ENCODE measurements at regions not wholly inside any gene's neighbourhood (a gene's known extent, or its start where the extent isn't known, plus 50 kb on each side); places are given as distances from the start of the nearest gene placed in this dataset.
A peak's percentile ranks its signal among the peaks of the same experiment; 100 is the strongest.

GRCh38 chr19:31111741-31112140, 237.5 kb downstream of the TSHZ3 start:
- Histone ChIP-seq H3K4me3 (no peak overlapping the region), H3K27me3 (ENCODE audit: low read depth) (peaks cover 95% of the 10 kb centered on the region), H3K36me3 (no peaks in the 10 kb centered on the region), H3K9me3 (replicated peaks) (no peaks in the 10 kb centered on the region), H3K4me1 (no peaks in the 10 kb centered on the region), H3K27ac (replicated peaks) (no peak overlapping the region)
- intact Hi-C loops (cut with micrococcal nuclease), result no loop called here
- DNase-seq, result no peak
- TF ChIP-seq CTCF (IDR thresholded peaks at IDR 0.05; ENCODE audit: borderline replicate concordance), result no peak

GRCh38 chr19:31110336-31110735, 238.9 kb downstream of the TSHZ3 start:
- no peak for DNase-seq
- Histone ChIP-seq H3K4me1 (no peaks in the 10 kb centered on the region), H3K27ac (replicated peaks) (no peak overlapping the region), H3K4me3 (no peak overlapping the region), H3K27me3 (ENCODE audit: low read depth) (peaks cover 97% of the 10 kb centered on the region), H3K36me3 (no peaks in the 10 kb centered on the region), H3K9me3 (replicated peaks) (no peaks in the 10 kb centered on the region)
- intact Hi-C loops (cut with micrococcal nuclease), result no loop called here
- TF ChIP-seq CTCF (IDR thresholded peaks at IDR 0.05; ENCODE audit: borderline replicate concordance), result peak; percentile 25

GRCh38 chr19:31109636-31110035, 239.6 kb downstream of the TSHZ3 start:
- TF ChIP-seq CTCF (IDR thresholded peaks at IDR 0.05; ENCODE audit: borderline replicate concordance), result no peak
- Histone ChIP-seq H3K36me3 (no peaks in the 10 kb centered on the region), H3K9me3 (replicated peaks) (no peaks in the 10 kb centered on the region), H3K27ac (replicated peaks) (no peak overlapping the region), H3K4me1 (no peaks in the 10 kb centered on the region), H3K4me3 (no peak overlapping the region), H3K27me3 (ENCODE audit: low read depth) (peaks cover 95% of the 10 kb centered on the region)
- intact Hi-C loops (cut with micrococcal nuclease), result no loop called here
- DNase-seq, result no peak

- peaks cover 82% of the 10 kb centered on the region for H3K27me3 ChIP-seq (ENCODE audit: low read depth)
- TF ChIP-seq CTCF (IDR thresholded peaks at IDR 0.05; ENCODE audit: borderline replicate concordance), result no peak
- H3K4me1 ChIP-seq, result no peaks in the 10 kb centered on the region
- no peaks in the 10 kb centered on the region for H3K36me3 ChIP-seq
- H3K4me3 ChIP-seq, result no peak overlapping the region
- H3K9me3 ChIP-seq (replicated peaks), result no peaks in the 10 kb centered on the region
- intact Hi-C loops (cut with micrococcal nuclease), result no loop called here
- no peak overlapping the region for H3K27ac ChIP-seq (replicated peaks)
- no peak for DNase-seq
These were observed 242.1 kb downstream of the TSHZ3 start for GRCh38 chr19:31107096-31107495.

GRCh38 chr19:31105761-31106160, 243.5 kb downstream of the TSHZ3 start:
- H3K27me3 ChIP-seq (ENCODE audit: low read depth), result peaks cover 68% of the 10 kb centered on the region
- no peak for TF ChIP-seq CTCF (IDR thresholded peaks at IDR 0.05; ENCODE audit: borderline replicate concordance)
- no peak for DNase-seq
- H3K9me3 ChIP-seq (replicated peaks), result no peaks in the 10 kb centered on the region
- no peak overlapping the region for H3K4me3 ChIP-seq
- no peaks in the 10 kb centered on the region for H3K4me1 ChIP-seq
- H3K27ac ChIP-seq (replicated peaks), result no peak overlapping the region
- H3K36me3 ChIP-seq, result no peaks in the 10 kb centered on the region
- intact Hi-C loops (cut with micrococcal nuclease), result no loop called here

GRCh38 chr19:31104451-31104850, 244.8 kb downstream of the TSHZ3 start:
- Histone ChIP-seq H3K36me3 (no peaks in the 10 kb centered on the region), H3K9me3 (replicated peaks) (no peaks in the 10 kb centered on the region), H3K4me1 (no peaks in the 10 kb centered on the region), H3K27me3 (ENCODE audit: low read depth) (peaks cover 55% of the 10 kb centered on the region), H3K27ac (replicated peaks) (no peak overlapping the region), H3K4me3 (no peak overlapping the region)
- DNase-seq, result no peak
- TF ChIP-seq CTCF (IDR thresholded peaks at IDR 0.05; ENCODE audit: borderline replicate concordance), result no peak
- intact Hi-C loops (cut with micrococcal nuclease), result no loop called here

Data from left ventricle myocardium inferior (tissue), 1 donor.